ENCODE measurements at regions not wholly inside any gene's neighbourhood (a gene's known extent, or its start where the extent isn't known, plus 50 kb on each side); places are given as distances from the start of the nearest gene placed in this dataset.
"Not testable (repeated sequence)": the region's sequence is repeated elsewhere in the genome, so short reads cannot be mapped to it uniquely, and the experiment has no call there.

DNA sequence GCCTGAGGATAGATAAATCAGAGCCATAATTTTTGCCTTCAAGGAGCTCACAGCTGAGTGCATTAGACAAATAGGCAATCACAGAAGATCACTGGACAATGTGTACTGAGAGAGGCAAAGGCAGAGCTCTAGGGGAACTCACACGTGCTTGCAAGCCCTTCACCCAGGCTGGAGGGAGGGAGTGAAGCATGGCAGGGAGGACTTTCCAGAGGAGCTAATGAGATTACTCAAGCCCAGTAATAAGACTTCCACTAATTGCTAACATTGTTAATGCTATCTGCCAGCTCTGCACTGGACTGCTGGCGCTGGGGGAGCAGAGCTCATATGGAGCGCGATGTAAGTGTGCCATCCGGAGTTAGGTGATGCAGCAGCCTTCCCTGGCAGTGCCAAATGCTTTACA, 408.4 kb downstream of the NTRK2 start:
- no peak for DNase-seq (ENCODE audit: low read depth in 2 of 2)

DNA sequence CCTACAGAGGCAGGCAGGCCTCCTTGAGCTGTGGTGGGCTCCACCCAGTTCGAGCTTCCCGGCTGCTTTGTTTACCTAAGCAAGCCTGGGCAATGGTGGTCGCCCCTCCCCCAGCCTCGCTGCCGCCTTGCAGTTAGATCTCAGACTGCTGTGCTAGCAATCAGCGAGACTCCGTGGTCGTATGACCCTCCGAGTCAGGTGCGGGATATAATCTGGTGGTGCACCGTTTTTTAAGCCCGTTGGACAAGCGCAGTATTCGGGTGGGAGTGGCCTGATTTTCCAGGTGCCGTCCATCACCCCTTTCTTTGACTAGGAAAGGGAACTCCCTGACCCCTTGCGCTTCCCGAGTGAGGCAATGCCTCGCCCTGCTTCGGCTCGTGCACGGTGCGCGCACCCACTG, 407.6 kb downstream of the NTRK2 start:
- not testable (repeated sequence) for DNase-seq (ENCODE audit: low read depth in 2 of 2)

Data from stimulated activated CD4-positive, alpha-beta T cell treated with anti-CD3 and anti-CD28 coated beads, Interleukin-1b, Interleukin-23, amount 100 ng/mL, for 4 hours (primary cell).